NK-92 treated with Interleukin-12 subunit alpha and Interleukin-12 subunit beta, amount 100 ng/mL, for 24 hours (cell line): ENCODE measurements at regions not wholly inside any gene's neighbourhood (a gene's known extent, or its start where the extent isn't known, plus 50 kb on each side); places are given as distances from the start of the nearest gene placed in this dataset.

Experiments
- DNase-seq: peaks from one replicate; lab custom pipeline; 2025; lab: John Stamatoyannopoulos, UW

GRCh38 chr13:84332346-84332745 is 450.1 kb upstream of the SLITRK1 start:
- DNase-seq = no peak

GRCh38 chr13:84315527-84315926 is 433.3 kb upstream of the SLITRK1 start:
- no peak for DNase-seq

- DNase-seq = no peak
Measured at GRCh38 chr13:84303035-84303434, 420.8 kb upstream of the SLITRK1 start.

GRCh38 chr13:84297251-84297650 is 415.0 kb upstream of the SLITRK1 start:
- no peak for DNase-seq

- DNase-seq = no peak
Measured at GRCh38 chr13:84296401-84296800, 414.1 kb upstream of the SLITRK1 start.

GRCh38 chr13:84294576-84294975 is 412.3 kb upstream of the SLITRK1 start:
- no peak for DNase-seq

- no peak for DNase-seq
Measured at GRCh38 chr13:84290386-84290785, 408.1 kb upstream of the SLITRK1 start.

GRCh38 chr13:84279166-84279565 is 396.9 kb upstream of the SLITRK1 start:
- DNase-seq = no peak

- DNase-seq = no peak
Measured at GRCh38 chr13:84272877-84273562, 390.7 kb upstream of the SLITRK1 start.

GRCh38 chr13:84265257-84265764 is 383.0 kb upstream of the SLITRK1 start:
- DNase-seq = no peak

- no peak for DNase-seq
Measured at GRCh38 chr13:84263354-84264069, 381.2 kb upstream of the SLITRK1 start.

- no peak for DNase-seq
Measured at GRCh38 chr13:84255226-84255797, 373.0 kb upstream of the SLITRK1 start.

- no peak for DNase-seq
Measured at GRCh38 chr13:84249463-84249862, 367.2 kb upstream of the SLITRK1 start.

- no peak for DNase-seq
Measured at GRCh38 chr13:84243340-84243739, 361.1 kb upstream of the SLITRK1 start.

GRCh38 chr13:84239032-84239431 is 356.8 kb upstream of the SLITRK1 start:
- no peak for DNase-seq

- DNase-seq = no peak
Measured at GRCh38 chr13:84238381-84238780, 356.1 kb upstream of the SLITRK1 start.

GRCh38 chr13:84237143-84237542 is 354.9 kb upstream of the SLITRK1 start:
- no peak for DNase-seq

GRCh38 chr13:84234416-84234815 is 352.1 kb upstream of the SLITRK1 start:
- DNase-seq = no peak

GRCh38 chr13:84230568-84230967 is 348.3 kb upstream of the SLITRK1 start:
- no peak for DNase-seq

- no peak for DNase-seq
Measured at GRCh38 chr13:84211048-84211447, 328.8 kb upstream of the SLITRK1 start.

GRCh38 chr13:84208246-84208910 is 326.1 kb upstream of the SLITRK1 start:
- DNase-seq = no peak

- DNase-seq = no peak
Measured at GRCh38 chr13:84207509-84207908, 325.2 kb upstream of the SLITRK1 start.

GRCh38 chr13:84200971-84201370 is 318.7 kb upstream of the SLITRK1 start:
- DNase-seq = no peak
